Ovary (tissue), 7 donors: ENCODE measurements at regions not wholly inside any gene's neighbourhood (a gene's known extent, or its start where the extent isn't known, plus 50 kb on each side); places are given as distances from the start of the nearest gene placed in this dataset.

Experiments used
- DNase-seq, 5 donors: peaks; one replicate each; pipeline ENCODE4 v3.0.0-alpha.2; 2019 to 2020
- H3K27ac ChIP-seq, 2 donors: fragments of 200-600 bp; one replicate each; pipeline versions ENCODE4 v1.5.1 to v1.8.0; 2019 to 2022
- H3K27me3 ChIP-seq: fragments of 200-600 bp; one replicate; pipeline ENCODE4 v1.8.0; 2022
- H3K36me3 ChIP-seq: fragments of 200-600 bp; sonication (generic); one replicate; pipeline ENCODE4 v1.5.1; 2019
- H3K4me1 ChIP-seq: one replicate; pipeline ENCODE4 v1.8.1; 2013; ENCODE audit warnings: mild to moderate bottlenecking, moderate library complexity; ENCODE audit not compliant: insufficient read depth
- H3K4me3 ChIP-seq: fragments of 200-600 bp; sonication (generic); one replicate; pipeline ENCODE4 v1.5.1; 2017
- H3K9me3 ChIP-seq, 2 donors: fragments of 200-600 bp in 1 of 2; sonication (generic) in 1 of 2; one replicate each; pipeline versions ENCODE4 v1.5.1 to v1.8.1; 2013 to 2019; ENCODE audit warnings: mild to moderate bottlenecking in 1 of 2, moderate library complexity in 1 of 2
- EP300 ChIP-seq: sonication (generic); formaldehyde crosslinking; IDR thresholded peaks from one replicate; pipeline ENCODE4 v1.6.1; 2017; ENCODE audit warnings: antibody characterized with exemption
- POLR2A ChIP-seq: fragments of 450-650 bp; IDR thresholded peaks from one replicate; pipeline ENCODE4 v1.6.1; 2017; ENCODE audit warnings: antibody characterized with exemption, mild to moderate bottlenecking, moderate library complexity
- WGBS, 3 donors: extraction: QIAGEN DNeasy Blood & Tissue Kit in 1 of 3; methylation state at CpG; one replicate each; pipeline versions ENCODE4 v1.1.5 to v1.1.7; 2013 to 2017; 5-methylcytosine and 5-hydroxymethylcytosine counted together
- intact Hi-C, 4 donors: fragments of 100-400 bp; cut with DNase I; formaldehyde crosslinking; loops; one replicate each; pipeline versions ENCODE4 v1.11.0 to v1.15.1; 2022 to 2023
- TF ChIP-seq, protein P1 (sequence below), 3 donors: fragments of 450-650 bp in 2 of 3; fragments of 200-600 bp in 1 of 3; IDR thresholded peaks; one replicate each; pipeline versions ENCODE4 v1.5.1 to v1.8.0; 2016 to 2022; ENCODE audit warnings: antibody characterized with exemption in 3 of 3, mild to moderate bottlenecking in 1 of 3
- donor health status: DM: no; HTN: no; CAD: no; lungs with moderate emphysema.
- donor health status: DM: no; HTN: no; CAD: no.
- donor health status: Bipolar disorder and iron deficiency.
- donor health status: DM: no; HTN: no; CAD: no.
- donor health status: DM: yes; HTN: yes; CAD: no.

DNA sequence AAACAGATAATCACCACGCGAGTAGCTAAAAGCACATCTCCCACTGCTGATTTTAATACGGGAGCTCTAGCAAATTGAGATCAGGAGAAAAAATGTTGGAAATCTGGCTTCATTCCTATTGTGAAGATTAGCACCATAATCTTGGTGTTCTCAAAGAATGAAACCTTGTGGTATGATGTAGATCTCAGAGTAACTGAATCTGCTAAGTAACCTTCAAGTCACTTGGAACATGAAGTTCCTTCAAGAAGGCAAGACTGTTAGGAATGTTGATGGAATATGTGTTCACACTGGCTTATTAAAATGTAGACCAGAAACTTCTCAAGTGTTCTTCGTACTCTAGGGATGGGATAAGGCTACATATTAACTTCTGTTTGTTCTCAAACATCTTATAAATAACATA, 117.4 kb upstream of the CHRM3 start:
- no peaks in the 10 kb centered on the region for H3K36me3 ChIP-seq
- no peaks in the 10 kb centered on the region for H3K9me3 ChIP-seq
- intact Hi-C loops, result no loop called here
- H3K4me1 ChIP-seq, result no peaks in the 10 kb centered on the region
- no peak overlapping the region for H3K27ac ChIP-seq
- no peaks in the 10 kb centered on the region for H3K27me3 ChIP-seq
- TF ChIP-seq POLR2A (no peak), EP300 (no peak)
- TF ChIP-seq, protein P1, sequence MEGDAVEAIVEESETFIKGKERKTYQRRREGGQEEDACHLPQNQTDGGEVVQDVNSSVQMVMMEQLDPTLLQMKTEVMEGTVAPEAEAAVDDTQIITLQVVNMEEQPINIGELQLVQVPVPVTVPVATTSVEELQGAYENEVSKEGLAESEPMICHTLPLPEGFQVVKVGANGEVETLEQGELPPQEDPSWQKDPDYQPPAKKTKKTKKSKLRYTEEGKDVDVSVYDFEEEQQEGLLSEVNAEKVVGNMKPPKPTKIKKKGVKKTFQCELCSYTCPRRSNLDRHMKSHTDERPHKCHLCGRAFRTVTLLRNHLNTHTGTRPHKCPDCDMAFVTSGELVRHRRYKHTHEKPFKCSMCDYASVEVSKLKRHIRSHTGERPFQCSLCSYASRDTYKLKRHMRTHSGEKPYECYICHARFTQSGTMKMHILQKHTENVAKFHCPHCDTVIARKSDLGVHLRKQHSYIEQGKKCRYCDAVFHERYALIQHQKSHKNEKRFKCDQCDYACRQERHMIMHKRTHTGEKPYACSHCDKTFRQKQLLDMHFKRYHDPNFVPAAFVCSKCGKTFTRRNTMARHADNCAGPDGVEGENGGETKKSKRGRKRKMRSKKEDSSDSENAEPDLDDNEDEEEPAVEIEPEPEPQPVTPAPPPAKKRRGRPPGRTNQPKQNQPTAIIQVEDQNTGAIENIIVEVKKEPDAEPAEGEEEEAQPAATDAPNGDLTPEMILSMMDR (IDR thresholded peaks at IDR 0.05), result no peak
- no peak overlapping the region for H3K4me3 ChIP-seq
- WGBS, 3 donors, result 16 to 21% (median 20%) methylated on average over 4 of the region's 4 CpGs
- no peak for DNase-seq

DNA sequence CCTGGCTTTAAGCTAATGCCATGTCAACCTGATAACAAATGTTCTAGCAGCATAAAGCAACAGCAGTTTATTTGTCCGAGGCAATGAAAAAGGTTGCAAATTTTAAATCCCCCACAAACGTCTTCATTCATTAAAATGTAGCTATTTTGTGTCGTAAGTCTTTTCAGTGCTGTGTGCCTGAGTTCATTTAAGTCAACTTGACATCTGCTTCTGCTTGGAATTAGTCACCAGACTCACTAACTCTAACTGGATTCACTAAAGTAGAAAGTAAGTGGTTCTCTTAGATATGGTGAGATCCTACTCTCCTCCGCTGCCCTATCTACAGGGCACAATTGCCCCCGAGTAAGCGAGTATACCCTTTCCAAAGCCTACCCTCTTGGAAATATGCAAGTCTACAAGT, 118.4 kb upstream of the CHRM3 start:
- no peak for TF ChIP-seq POLR2A
- TF ChIP-seq, protein P1 (IDR thresholded peaks at IDR 0.05), result no peak
- TF ChIP-seq EP300, result no peak
- no peaks in the 10 kb centered on the region for H3K36me3 ChIP-seq
- H3K4me3 ChIP-seq, result no peak overlapping the region
- no peak for DNase-seq
- H3K4me1 ChIP-seq, result no peaks in the 10 kb centered on the region
- no peak overlapping the region for H3K27ac ChIP-seq
- H3K9me3 ChIP-seq, result no peaks in the 10 kb centered on the region
- intact Hi-C loops, result no loop called here
- H3K27me3 ChIP-seq, result no peaks in the 10 kb centered on the region
- WGBS, 3 donors, result 57 to 61% (median 61%) methylated on average over 6 of the region's 6 CpGs

DNA sequence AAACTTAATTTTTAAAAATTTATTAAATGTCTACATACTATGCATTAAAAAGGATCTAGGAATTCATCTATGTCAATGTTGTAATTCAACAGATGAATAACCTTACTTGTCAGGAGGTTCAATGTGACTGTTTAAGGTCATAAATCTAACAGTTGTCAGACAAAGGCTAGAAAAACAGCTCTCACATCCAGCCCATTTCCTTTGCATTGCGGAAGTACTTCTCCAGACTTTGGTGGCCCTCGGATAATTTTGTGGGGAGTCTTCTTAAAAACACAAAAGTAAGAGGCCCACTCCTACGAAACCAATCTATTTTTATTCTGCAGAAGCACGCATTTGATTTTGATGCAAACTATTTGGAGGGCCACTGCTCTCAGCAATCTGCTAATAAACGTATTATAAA, 122.6 kb upstream of the CHRM3 start:
- intact Hi-C loops, result no loop called here
- Histone ChIP-seq H3K27ac (no peak overlapping the region), H3K36me3 (no peaks in the 10 kb centered on the region), H3K4me3 (no peak overlapping the region), H3K27me3 (no peaks in the 10 kb centered on the region), H3K4me1 (no peaks in the 10 kb centered on the region), H3K9me3 (no peaks in the 10 kb centered on the region)
- TF ChIP-seq, protein P1 (IDR thresholded peaks at IDR 0.05), result no peak
- no peak for TF ChIP-seq EP300
- no peak for TF ChIP-seq POLR2A
- no peak for DNase-seq
- 67 to 78% (median 69%) methylated on average over 5 of the region's 5 CpGs for WGBS, 3 donors

DNA sequence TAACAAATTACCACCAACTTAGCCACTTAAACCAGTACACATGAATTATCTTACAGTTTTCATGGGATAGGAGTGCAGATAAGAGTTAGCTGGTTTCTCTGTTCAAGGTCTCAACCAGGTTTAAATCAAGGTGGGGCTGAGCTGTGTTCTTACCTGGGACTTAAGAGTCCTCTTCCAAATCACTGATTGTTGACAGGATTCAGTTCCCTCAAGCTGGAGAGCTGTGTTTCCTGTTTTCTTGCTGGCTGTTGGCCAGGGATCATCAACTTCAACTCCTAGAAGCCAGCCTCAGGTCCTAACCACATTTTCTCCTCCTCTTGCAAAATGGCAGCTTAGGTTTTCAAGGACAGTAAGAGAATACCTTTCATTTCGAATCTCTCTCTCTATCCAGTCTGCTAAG, 123.8 kb upstream of the CHRM3 start:
- H3K4me3 ChIP-seq, result no peak overlapping the region
- H3K9me3 ChIP-seq, result no peaks in the 10 kb centered on the region
- TF ChIP-seq, protein P1 (IDR thresholded peaks at IDR 0.05), result no peak
- TF ChIP-seq EP300 (no peak), POLR2A (no peak)
- H3K36me3 ChIP-seq, result no peaks in the 10 kb centered on the region
- intact Hi-C loops, result no loop called here
- no peak for DNase-seq
- no peak overlapping the region for H3K27ac ChIP-seq
- H3K27me3 ChIP-seq, result no peaks in the 10 kb centered on the region
- WGBS, 3 donors, result 88 to 97% (median 92%) methylated on average over 1 of the region's 1 CpG
- H3K4me1 ChIP-seq, result no peaks in the 10 kb centered on the region

DNA sequence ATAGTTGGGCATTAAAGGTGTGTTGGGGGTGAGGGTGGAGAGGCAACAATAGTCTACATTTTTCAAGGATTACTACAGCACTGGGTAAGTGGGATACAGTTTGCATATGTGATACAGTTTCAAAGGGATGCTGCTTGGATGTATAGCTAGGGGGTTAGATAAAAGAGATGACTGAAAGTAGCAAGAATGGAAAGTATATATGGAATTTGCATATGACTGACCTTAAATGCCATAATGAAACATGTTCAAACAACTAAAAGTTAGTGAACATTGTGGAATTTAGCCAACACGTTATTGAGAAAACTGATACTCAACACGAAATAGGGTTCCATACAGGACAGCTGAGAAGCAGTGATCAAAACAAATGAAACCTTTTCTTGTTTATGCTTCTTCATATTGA, 124.8 kb upstream of the CHRM3 start:
- no peaks in the 10 kb centered on the region for H3K4me1 ChIP-seq
- DNase-seq, result no peak
- no peak overlapping the region for H3K4me3 ChIP-seq
- H3K27ac ChIP-seq, result no peak overlapping the region
- intact Hi-C loops, result no loop called here
- no peaks in the 10 kb centered on the region for H3K9me3 ChIP-seq
- no peaks in the 10 kb centered on the region for H3K27me3 ChIP-seq
- TF ChIP-seq, protein P1 (IDR thresholded peaks at IDR 0.05), result no peak
- TF ChIP-seq EP300 (no peak), POLR2A (no peak)
- H3K36me3 ChIP-seq, result no peaks in the 10 kb centered on the region
- 84 to 91% (median 86%) methylated on average over 2 of the region's 2 CpGs for WGBS, 3 donors
